ENCODE measurements at regions not wholly inside any gene's neighbourhood (a gene's known extent, or its start where the extent isn't known, plus 50 kb on each side); places are given as distances from the start of the nearest gene placed in this dataset.
"Not testable (repeated sequence)": the region's sequence is repeated elsewhere in the genome, so short reads cannot be mapped to it uniquely, and the experiment has no call there.

DNA sequence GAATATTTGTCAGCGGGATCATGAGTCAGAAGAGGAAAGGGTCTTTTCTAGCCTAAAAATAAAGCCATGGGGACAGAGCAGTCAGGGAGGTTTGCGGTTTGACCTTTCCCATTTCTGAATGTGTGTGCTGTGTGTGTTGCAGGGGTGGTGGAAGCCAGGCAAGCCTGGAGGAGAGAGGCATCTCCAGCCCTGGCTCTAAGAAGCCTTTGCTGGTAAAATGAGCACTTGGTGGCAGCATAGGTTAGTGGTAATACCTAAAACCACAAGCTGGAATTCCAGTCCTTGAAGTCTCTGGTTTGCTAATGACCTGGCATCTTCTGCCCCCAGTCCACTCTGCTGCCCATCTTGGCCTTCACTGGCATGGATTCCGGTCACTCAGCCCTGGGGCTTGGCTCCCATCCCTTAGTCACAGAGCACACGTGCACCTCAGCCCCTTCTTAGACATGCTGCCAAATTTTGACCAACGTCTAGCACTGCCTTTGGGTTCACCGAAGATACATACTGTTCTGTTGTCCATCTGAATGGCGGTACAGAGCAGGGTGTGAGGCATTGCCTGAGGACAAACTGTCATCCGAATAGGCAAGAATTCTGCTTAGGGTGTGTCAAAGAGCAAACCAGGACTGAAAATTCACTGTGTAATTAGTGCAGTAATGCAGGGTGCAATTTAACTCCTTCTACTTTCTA is 52.7 kb downstream of the KCNA5 start:
- DNase-seq: no peak

- no peak for DNase-seq
Measured at GRCh38 chr12:5097786-5098185, 54.1 kb downstream of the KCNA5 start.

- no peak for DNase-seq
Measured at GRCh38 chr12:5099136-5099535, 55.5 kb downstream of the KCNA5 start.

- DNase-seq: no peak
Measured at GRCh38 chr12:5099591-5099990, 55.9 kb downstream of the KCNA5 start.

DNA sequence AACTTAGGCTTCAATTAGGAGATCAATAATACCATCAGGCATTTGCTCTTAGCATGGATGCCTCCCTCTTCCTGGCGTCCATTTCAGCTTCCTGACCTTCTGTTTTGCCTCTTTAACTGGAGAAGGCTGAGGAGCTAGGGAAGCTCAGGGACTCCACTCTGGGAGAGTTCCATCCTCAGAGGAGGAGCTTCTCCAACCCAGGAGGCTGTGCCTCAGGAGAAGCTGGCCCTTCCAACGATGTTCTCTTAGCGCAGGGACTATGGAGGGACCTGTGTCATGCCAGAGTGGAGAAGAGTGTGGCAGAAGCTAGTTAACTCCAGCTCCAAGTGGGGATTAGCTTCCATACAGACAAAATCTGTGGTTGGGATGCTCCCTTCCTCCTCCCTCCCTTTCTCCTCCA is 58.0 kb downstream of the KCNA5 start:
- DNase-seq: no peak

GRCh38 chr12:5102261-5102789 is 58.6 kb downstream of the KCNA5 start:
- DNase-seq: no peak

- no peak for DNase-seq
Measured at GRCh38 chr12:5102806-5103205, 59.1 kb downstream of the KCNA5 start.

GRCh38 chr12:5110345-5110744 is 66.7 kb downstream of the KCNA5 start:
- DNase-seq: no peak

DNA sequence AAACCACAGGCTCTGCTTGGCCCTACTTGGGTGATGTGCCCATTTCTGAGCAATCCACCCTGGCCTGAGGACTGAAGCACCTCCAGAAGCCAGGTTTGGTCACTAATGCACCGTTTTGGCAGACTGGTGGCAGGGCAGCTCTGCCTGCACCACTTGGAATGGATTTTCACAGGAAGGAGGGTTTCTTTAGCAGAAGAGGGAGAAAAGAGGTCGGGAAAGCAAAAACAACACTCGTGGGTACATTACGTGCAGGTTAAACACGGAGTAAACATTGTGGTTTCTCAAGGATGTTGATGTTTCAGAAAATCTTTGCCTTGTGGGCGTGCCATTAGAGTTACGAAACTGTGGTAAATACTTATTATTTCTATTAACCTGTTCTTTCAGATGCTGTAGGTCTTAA is 70.8 kb downstream of the KCNA5 start:
- DNase-seq: no peak

GRCh38 chr12:5121784-5122183 is 78.1 kb downstream of the KCNA5 start:
- not testable (repeated sequence) for DNase-seq

DNA sequence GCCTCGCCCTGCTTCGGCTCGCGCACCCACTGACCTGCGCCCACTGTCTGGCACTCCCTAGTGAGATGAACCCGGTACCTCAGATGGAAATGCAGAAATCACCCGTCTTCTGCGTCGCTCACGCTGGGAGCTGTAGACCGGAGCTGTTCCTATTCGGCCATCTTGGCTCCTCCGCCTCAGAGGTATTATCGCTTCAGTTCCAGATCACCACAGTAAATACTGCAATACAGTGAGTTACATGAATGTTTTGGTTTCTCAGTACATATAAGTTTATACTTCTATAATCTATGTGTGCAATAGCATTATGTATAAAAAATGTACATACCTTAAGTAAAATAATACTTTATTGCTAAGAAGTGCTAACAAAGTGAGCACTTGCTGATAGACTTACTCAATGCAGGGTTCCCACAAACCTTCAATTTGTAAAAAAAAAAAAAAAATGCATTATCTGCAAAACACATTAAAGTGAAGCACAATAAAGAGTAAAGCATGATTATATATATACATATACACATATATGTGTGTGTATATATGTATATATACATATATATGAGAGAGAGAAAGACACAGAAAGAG is 78.7 kb downstream of the KCNA5 start:
- peak; percentile 24 for DNase-seq

DNA sequence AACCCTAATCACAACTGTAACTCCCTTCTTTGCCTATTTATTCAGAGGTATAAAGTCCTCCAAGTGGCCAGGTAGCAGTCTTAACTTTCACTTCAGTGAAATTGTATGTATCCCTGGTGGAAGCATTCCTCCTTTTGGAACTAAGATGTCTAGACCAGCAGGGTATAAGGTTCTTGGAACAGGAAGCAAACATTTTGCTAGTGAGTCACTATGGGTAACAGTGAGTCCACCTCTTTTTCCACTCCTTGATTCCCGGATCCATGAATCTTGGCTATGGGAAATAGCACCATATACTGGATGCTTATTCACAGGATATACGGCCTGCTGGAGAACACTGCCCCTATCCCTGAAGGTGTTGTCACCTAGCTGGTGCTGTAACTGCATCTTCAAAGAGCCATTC is 80.2 kb downstream of the KCNA5 start:
- no peak for DNase-seq

DNA sequence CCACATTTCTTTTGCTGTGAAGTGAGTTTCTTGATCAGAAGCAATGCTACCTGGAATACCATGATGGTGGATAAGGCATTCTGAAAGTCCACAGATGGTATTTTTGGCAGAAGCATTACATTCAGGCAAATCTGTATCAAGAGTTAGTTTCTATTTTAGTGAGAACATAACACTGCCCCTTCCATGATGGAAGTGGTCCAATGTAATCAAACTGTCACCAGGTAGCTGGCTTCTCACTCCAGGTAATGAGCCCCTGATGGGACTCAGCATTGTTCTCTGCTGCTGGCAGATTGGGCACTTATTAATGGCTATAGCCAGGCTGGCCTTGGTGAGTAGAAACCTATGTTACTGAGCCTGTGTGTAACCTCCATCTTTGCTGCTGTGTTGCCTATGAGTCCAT is 80.7 kb downstream of the KCNA5 start:
- no peak for DNase-seq

GRCh38 chr12:5134861-5135525 is 91.3 kb downstream of the KCNA5 start:
- DNase-seq: no peak

DNA sequence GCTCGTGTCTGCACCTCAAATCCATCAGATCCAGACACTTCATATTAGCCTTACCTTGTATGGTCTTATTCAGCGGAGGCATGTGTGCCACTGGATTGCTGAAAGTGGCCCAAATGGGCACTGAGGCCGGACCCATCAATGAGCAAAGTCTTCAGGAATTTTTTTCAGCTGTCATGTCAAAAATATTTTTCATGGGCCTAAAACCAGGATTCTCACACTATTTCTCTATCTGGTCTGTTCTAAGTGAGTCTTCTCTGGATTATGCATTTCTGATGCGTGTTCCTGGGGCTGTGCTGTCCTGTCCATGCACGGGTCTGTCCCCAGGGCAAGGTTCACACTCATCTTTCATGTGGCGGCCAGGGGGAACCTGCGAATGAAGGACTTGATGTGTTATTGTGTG is 94.6 kb downstream of the KCNA5 start:
- DNase-seq: no peak

DNA sequence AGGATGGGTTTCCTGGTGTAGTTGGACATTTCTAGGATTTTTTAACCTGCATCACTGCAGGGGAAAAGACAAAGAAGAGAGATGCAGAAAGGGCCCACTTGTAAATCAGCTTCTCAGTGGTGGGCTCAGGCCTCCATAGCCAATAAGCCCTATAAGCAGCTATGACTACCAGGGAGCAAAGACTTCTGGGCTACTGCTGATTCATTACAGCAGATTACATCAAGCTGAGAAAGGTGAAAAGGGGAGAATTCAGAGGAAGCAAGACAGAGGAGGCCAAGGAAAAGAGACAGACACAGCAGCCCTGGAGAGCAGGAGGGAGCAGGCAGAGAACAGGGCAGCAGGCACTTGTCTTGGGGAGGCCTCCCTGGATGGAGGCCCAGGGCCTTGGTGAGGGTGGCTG is 95.2 kb downstream of the KCNA5 start:
- DNase-seq: no peak

GRCh38 chr12:5139751-5140150 is 96.1 kb downstream of the KCNA5 start:
- no peak for DNase-seq

- no peak for DNase-seq
Measured at GRCh38 chr12:5140190-5140589, 96.5 kb downstream of the KCNA5 start.

DNA sequence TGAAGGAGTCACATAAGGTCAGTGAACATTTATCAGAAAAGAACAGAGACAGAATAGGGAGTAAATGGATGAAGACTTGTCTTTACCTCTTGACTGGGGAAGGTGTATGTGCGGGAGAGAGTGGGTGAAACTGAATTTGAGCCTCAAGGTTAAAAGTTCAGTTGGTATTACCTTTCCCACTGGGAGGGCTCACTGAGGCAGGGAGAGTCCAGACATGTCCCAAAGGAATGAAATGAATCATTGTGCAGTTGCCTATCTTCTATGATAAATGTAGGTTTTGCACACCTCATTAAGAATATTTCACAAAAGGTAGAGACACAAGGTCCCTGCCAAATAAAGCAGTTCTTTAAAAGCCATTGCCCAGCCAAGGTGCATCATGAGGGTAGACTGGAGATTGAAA is 105.2 kb downstream of the KCNA5 start:
- no peak for DNase-seq

GRCh38 chr12:5154091-5154490 is 110.4 kb downstream of the KCNA5 start:
- no peak for DNase-seq

GRCh38 chr12:5155866-5156265 is 112.2 kb downstream of the KCNA5 start:
- no peak for DNase-seq

- DNase-seq: no peak
Measured at GRCh38 chr12:5160827-5161226, 117.1 kb downstream of the KCNA5 start.

- no peak for DNase-seq
Measured at GRCh38 chr12:5163661-5164060, 120.0 kb downstream of the KCNA5 start.

- DNase-seq: no peak
Measured at GRCh38 chr12:5165296-5165970, 121.8 kb downstream of the KCNA5 start.

All from NCI-H345 (cell line).